22Rv1 (cell line): ENCODE measurements at regions not wholly inside any gene's neighbourhood (a gene's known extent, or its start where the extent isn't known, plus 50 kb on each side); places are given as distances from the start of the nearest gene placed in this dataset.

Source experiments
- ZFX ChIP-seq: fragments of 450-650 bp; IDR thresholded peaks from 2 replicates; pipeline ENCODE4 v1.6.1; 2017; ENCODE audit warnings: antibody characterized with exemption, borderline replicate concordance
- TF ChIP-seq, protein P1 (sequence below): fragments of 450-650 bp; IDR thresholded peaks from 2 replicates; pipeline ENCODE4 v1.5.1; 2017; ENCODE audit warnings: mild to moderate bottlenecking

DNA sequence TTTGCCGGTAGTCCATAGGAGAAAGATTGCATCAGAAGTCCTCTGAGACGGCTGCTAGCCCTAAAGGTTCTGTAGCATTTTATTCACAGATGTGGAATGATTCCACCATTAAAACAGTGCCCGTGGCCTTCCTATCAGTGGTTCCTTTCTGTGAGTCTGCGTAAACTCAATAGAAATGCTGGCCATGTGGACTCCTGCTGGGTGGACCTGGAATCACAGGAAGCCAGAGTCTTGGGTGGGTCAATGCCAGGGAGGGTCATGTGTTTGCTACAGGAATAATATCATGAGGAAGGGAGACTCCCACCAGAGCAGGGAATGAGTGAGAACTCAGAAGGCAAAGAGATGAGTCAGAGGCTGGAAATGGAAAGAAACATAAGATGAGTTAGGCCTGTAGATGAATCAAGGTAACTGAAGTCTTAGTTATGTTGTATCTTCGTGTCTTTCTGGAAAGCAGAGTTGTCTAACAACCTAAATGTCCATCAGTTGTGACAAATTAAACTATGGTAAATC is 410.4 kb upstream of the AUTS2 start:
- TF ChIP-seq, protein P1, sequence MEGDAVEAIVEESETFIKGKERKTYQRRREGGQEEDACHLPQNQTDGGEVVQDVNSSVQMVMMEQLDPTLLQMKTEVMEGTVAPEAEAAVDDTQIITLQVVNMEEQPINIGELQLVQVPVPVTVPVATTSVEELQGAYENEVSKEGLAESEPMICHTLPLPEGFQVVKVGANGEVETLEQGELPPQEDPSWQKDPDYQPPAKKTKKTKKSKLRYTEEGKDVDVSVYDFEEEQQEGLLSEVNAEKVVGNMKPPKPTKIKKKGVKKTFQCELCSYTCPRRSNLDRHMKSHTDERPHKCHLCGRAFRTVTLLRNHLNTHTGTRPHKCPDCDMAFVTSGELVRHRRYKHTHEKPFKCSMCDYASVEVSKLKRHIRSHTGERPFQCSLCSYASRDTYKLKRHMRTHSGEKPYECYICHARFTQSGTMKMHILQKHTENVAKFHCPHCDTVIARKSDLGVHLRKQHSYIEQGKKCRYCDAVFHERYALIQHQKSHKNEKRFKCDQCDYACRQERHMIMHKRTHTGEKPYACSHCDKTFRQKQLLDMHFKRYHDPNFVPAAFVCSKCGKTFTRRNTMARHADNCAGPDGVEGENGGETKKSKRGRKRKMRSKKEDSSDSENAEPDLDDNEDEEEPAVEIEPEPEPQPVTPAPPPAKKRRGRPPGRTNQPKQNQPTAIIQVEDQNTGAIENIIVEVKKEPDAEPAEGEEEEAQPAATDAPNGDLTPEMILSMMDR: no peak
- TF ChIP-seq ZFX: no peak
